ENCODE measurements at regions not wholly inside any gene's neighbourhood (a gene's known extent, or its start where the extent isn't known, plus 50 kb on each side); places are given as distances from the start of the nearest gene placed in this dataset.

- TF ChIP-seq CTCF (IDR thresholded peaks at IDR 0.05; ENCODE audit: low read depth, low read length, missing control alignments): no peak
- no peak for DNase-seq (ENCODE audit: extremely low read depth, low read depth)
Observed at GRCh38 chr15:67998599-67999133, 55.4 kb upstream of the PIAS1 start.

GRCh38 chr15:67999320-68000100, 54.6 kb upstream of the PIAS1 start:
- no peak for DNase-seq (ENCODE audit: extremely low read depth, low read depth)
- TF ChIP-seq CTCF (IDR thresholded peaks at IDR 0.05; ENCODE audit: low read depth, low read length, missing control alignments): no peak
- no peak overlapping the region for H3K4me3 ChIP-seq (replicated peaks; ENCODE audit: low read depth, low read length)

More at GRCh38 chr15:67998599-67999133, 55.4 kb upstream of the PIAS1 start:
- H3K4me3 ChIP-seq (replicated peaks; ENCODE audit: low read depth, low read length): no peak overlapping the region

- H3K4me3 ChIP-seq (replicated peaks; ENCODE audit: low read depth, low read length): no peak overlapping the region
- no peak for DNase-seq (ENCODE audit: extremely low read depth, low read depth)
- TF ChIP-seq CTCF (IDR thresholded peaks at IDR 0.05; ENCODE audit: low read depth, low read length, missing control alignments): no peak
Observed at GRCh38 chr15:68000754-68001153, 53.4 kb upstream of the PIAS1 start.

GRCh38 chr15:68001811-68002210, 52.3 kb upstream of the PIAS1 start:
- no peak for TF ChIP-seq CTCF (IDR thresholded peaks at IDR 0.05; ENCODE audit: low read depth, low read length, missing control alignments)
- DNase-seq (ENCODE audit: extremely low read depth, low read depth): no peak
- no peak overlapping the region for H3K4me3 ChIP-seq (replicated peaks; ENCODE audit: low read depth, low read length)

GRCh38 chr15:68003297-68003696, 50.8 kb upstream of the PIAS1 start:
- H3K4me3 ChIP-seq (replicated peaks; ENCODE audit: low read depth, low read length): no peak overlapping the region
- DNase-seq (ENCODE audit: extremely low read depth, low read depth): no peak
- TF ChIP-seq CTCF (IDR thresholded peaks at IDR 0.05; ENCODE audit: low read depth, low read length, missing control alignments): no peak

All from HFF-Myc (cell line).